Tibial artery (tissue), 4 donors: ENCODE measurements at regions not wholly inside any gene's neighbourhood (a gene's known extent, or its start where the extent isn't known, plus 50 kb on each side); places are given as distances from the start of the nearest gene placed in this dataset.

ENCODE experiments used
- DNase-seq, 2 donors: peaks; one replicate each; pipeline ENCODE4 v3.0.0-alpha.2; 2019
- H3K27ac ChIP-seq, 2 donors: fragments of 200-600 bp; sonication (generic) in 1 of 2; 1 replicate in 1 of 2; 2 replicates in 1 of 2; pipeline ENCODE4 v1.5.1; 2018 to 2019; ENCODE audit warnings: mild to moderate bottlenecking in 1 of 2
- H3K27me3 ChIP-seq, 2 donors: fragments of 200-600 bp; sonication (generic) in 1 of 2; one replicate each; pipeline versions ENCODE4 v1.5.1 to v1.6.0; 2016 to 2019
- H3K36me3 ChIP-seq, 3 donors: fragments of 200-600 bp; sonication (generic) in 2 of 3; one replicate each; pipeline ENCODE4 v1.5.1; 2016 to 2019; ENCODE audit warnings: mild to moderate bottlenecking in 2 of 3
- H3K4me1 ChIP-seq, 4 donors: fragments of 200-600 bp; sonication (generic) in 2 of 4; 1 replicate in 3 of 4; 2 replicates in 1 of 4; pipeline ENCODE4 v1.5.1; 2016 to 2019
- H3K4me3 ChIP-seq, 2 donors: fragments of 200-600 bp; sonication (generic) in 1 of 2; 1 replicate in 1 of 2; 2 replicates in 1 of 2; pipeline ENCODE4 v1.5.1; 2018 to 2019; ENCODE audit warnings: mild to moderate bottlenecking in 2 of 2
- H3K9me3 ChIP-seq, 3 donors: fragments of 200-600 bp; sonication (generic) in 1 of 3; one replicate each; pipeline ENCODE4 v1.5.1; 2016 to 2019
- intact Hi-C: fragments of 100-400 bp; cut with DNase I; formaldehyde crosslinking; loops from one replicate; pipeline ENCODE4 v1.15.0; 2023; ENCODE audit warnings: low total_unique reads
- TF ChIP-seq, protein P1 (sequence below), 2 experiments: fragments of 200-600 bp in 1 of 2; fragments of 450-650 bp in 1 of 2; IDR thresholded peaks; one replicate each; pipeline ENCODE4 v1.5.1; 2017 to 2019; ENCODE audit warnings: antibody characterized with exemption in 2 of 2, mild to moderate bottlenecking in 1 of 2, moderate library complexity in 1 of 2

DNA sequence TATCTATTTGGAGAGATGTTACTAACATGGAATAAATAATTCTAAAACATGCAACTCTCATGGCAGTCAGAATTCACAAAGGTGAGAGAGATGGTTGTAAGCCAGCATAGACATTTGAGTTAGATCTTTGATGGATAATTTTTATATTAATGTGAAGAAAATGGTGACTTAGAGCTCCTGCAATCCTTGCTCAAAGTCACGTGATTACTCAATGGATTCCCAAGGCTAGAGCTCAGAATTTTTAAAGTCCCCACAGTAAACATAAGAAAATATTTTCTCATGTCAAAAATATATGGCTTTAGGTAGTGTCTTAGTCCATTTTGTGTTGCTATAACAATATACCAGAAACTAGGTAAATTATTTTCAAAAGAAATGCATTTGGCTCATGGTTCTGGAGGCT, 281.5 kb upstream of the PRKD1 start:
- no peak for DNase-seq
- Histone ChIP-seq H3K27ac (no peak overlapping the region), H3K4me1 (peaks cover 0 to 6% (median 0%) of the 10 kb centered on the region in 4 donors), H3K4me3 (no peak overlapping the region), H3K36me3 (no peaks in the 10 kb centered on the region), H3K9me3 (no peaks in the 10 kb centered on the region), H3K27me3 (no peaks in the 10 kb centered on the region)
- intact Hi-C loops, result no loop called here
- TF ChIP-seq, protein P1, sequence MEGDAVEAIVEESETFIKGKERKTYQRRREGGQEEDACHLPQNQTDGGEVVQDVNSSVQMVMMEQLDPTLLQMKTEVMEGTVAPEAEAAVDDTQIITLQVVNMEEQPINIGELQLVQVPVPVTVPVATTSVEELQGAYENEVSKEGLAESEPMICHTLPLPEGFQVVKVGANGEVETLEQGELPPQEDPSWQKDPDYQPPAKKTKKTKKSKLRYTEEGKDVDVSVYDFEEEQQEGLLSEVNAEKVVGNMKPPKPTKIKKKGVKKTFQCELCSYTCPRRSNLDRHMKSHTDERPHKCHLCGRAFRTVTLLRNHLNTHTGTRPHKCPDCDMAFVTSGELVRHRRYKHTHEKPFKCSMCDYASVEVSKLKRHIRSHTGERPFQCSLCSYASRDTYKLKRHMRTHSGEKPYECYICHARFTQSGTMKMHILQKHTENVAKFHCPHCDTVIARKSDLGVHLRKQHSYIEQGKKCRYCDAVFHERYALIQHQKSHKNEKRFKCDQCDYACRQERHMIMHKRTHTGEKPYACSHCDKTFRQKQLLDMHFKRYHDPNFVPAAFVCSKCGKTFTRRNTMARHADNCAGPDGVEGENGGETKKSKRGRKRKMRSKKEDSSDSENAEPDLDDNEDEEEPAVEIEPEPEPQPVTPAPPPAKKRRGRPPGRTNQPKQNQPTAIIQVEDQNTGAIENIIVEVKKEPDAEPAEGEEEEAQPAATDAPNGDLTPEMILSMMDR (IDR thresholded peaks at IDR 0.05), result no peak

DNA sequence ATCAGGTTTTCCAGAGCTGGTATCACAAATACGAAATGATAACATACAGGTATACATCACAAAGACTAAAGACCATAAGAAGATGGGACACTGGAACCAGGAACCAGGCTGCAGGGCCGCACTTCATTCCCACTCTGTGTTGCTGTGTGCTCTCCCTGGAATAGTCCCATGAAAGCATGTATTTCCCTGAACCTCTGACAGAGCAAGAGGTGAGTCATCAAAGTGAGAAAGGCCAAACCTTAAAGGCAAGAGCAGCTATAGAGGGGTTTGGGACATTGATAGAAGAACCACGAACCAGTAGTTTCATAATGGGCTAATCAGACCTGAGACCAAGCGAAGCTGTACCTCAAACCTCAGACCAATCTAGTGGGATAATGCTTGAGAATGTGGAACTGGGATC, 283.0 kb upstream of the PRKD1 start:
- no peak overlapping the region for H3K4me3 ChIP-seq
- no peak for DNase-seq
- H3K9me3 ChIP-seq, result no peaks in the 10 kb centered on the region
- intact Hi-C loops, result no loop called here
- peaks cover 0 to 8% (median 0%) of the 10 kb centered on the region in 4 donors for H3K4me1 ChIP-seq
- TF ChIP-seq, protein P1 (IDR thresholded peaks at IDR 0.05), result no peak
- no peaks in the 10 kb centered on the region for H3K36me3 ChIP-seq
- H3K27me3 ChIP-seq, result no peaks in the 10 kb centered on the region
- H3K27ac ChIP-seq, result no peak overlapping the region

DNA sequence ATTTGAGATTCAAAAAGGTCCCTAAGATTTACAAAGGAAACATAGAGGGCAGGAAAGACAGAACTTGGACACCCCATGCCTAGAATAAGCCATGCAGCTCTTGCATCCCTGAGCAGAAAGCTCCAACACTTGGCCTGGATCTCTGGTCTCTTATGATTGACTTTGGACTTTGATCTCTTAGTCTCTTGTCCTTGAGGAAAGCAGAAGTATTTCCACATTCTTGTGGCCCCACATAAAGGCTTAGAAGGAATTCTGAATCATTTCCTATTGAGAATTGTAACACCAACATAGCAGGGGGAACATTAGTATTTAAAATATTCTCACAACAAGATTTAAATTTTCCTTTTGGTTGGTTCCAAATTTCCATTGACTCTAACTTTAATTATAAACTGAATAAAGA, 283.7 kb upstream of the PRKD1 start:
- intact Hi-C loops, result no loop called here
- no peaks in the 10 kb centered on the region for H3K9me3 ChIP-seq

DNA sequence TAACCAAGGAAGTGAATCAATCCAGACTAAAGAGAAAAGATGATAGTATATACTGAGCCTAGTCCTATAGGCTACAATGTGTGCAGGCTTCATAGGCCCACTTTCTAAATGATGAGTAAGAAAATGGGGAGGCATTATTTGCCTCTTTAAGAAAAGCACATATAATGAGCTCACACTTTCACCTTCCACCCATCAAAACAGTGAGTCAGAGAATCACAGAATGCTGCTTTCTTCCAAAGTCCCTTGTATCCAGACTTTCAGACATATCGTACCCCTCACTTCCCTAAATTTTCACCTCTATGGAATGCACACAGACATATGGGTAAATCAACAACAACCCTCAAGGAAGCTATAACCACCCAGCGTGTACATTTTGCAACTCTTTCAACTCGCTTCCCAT, 286.4 kb upstream of the PRKD1 start:
- Histone ChIP-seq H3K36me3 (no peaks in the 10 kb centered on the region), H3K4me3 (no peak overlapping the region), H3K9me3 (no peaks in the 10 kb centered on the region), H3K4me1 (peaks cover 0 to 8% (median 0%) of the 10 kb centered on the region in 4 donors), H3K27ac (no peak overlapping the region), H3K27me3 (no peaks in the 10 kb centered on the region)
- no peak for DNase-seq
- TF ChIP-seq, protein P1 (IDR thresholded peaks at IDR 0.05), result no peak
- intact Hi-C loops, result no loop called here

More for the DNA sequence above, 283.7 kb upstream of the PRKD1 start:
- TF ChIP-seq, protein P1 (IDR thresholded peaks at IDR 0.05), result no peak
- Histone ChIP-seq H3K27ac (no peak overlapping the region), H3K4me1 (peaks cover 0 to 8% (median 0%) of the 10 kb centered on the region in 4 donors), H3K27me3 (no peaks in the 10 kb centered on the region), H3K4me3 (no peak overlapping the region), H3K36me3 (no peaks in the 10 kb centered on the region)
- no peak for DNase-seq

DNA sequence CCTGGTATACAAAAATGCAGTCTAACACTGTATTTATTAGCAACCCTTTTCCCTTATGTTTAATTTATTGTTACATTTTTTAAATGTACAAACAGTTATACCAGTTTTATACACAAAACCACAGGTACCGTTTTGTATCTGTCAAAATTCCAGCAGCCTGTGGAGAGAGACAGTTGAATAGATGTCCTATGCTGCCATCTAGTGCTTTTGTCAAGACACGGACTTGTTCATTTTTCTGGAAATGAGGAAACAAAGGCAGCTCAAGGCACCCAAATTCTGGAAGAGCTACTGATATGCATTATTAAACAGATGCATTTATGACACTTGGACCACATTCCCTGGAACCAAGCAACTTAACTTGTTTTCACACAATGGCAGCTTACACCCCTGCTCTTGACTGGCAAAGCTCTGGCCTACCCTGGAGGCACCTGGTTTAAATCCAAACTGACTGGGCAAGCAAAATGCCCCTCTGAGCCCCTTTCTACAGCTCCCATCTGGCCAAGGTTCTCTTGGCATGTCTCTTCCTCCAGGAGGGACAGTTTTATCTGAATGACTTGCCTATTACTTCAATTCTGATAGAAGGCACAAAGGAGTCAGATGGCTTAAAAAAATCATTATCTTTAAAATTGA, 286.9 kb upstream of the PRKD1 start:
- DNase-seq, result no peak
- H3K27ac ChIP-seq, result no peak overlapping the region
- no peaks in the 10 kb centered on the region for H3K27me3 ChIP-seq
- peaks cover 0 to 8% (median 0%) of the 10 kb centered on the region in 4 donors for H3K4me1 ChIP-seq
- H3K9me3 ChIP-seq, result no peaks in the 10 kb centered on the region
- H3K4me3 ChIP-seq, result no peak overlapping the region
- H3K36me3 ChIP-seq, result no peaks in the 10 kb centered on the region
- intact Hi-C loops, result loop anchor here (5.0 kb wide), 1 partner anchor 667 kb away; no protein-coding TSS in a partner anchor
- TF ChIP-seq, protein P1 (IDR thresholded peaks at IDR 0.05), result peak; percentile 70 to 72
